SKM-1 treated with dmso at 0.1 percent for 144 hours (cell line): ENCODE measurements at regions not wholly inside any gene's neighbourhood (a gene's known extent, or its start where the extent isn't known, plus 50 kb on each side); places are given as distances from the start of the nearest gene placed in this dataset.

Source experiments
- DNase-seq: peaks from one replicate; lab custom pipeline; 2025; ENCODE audit not compliant: unreplicated experiment; lab: John Stamatoyannopoulos, UW

- no peak for DNase-seq
Observed at GRCh38 chr3:5068531-5069050, 53.5 kb upstream of the ARL8B start.

GRCh38 chr3:5069627-5070026 is 52.5 kb upstream of the ARL8B start:
- DNase-seq: no peak

- DNase-seq: no peak
Observed at GRCh38 chr3:5071061-5071460, 51.0 kb upstream of the ARL8B start.

GRCh38 chr3:5072100-5072816 is 49.8 kb upstream of the ARL8B start:
- peak; percentile 34 for DNase-seq
